ENCODE measurements at regions not wholly inside any gene's neighbourhood (a gene's known extent, or its start where the extent isn't known, plus 50 kb on each side); places are given as distances from the start of the nearest gene placed in this dataset.

DNA sequence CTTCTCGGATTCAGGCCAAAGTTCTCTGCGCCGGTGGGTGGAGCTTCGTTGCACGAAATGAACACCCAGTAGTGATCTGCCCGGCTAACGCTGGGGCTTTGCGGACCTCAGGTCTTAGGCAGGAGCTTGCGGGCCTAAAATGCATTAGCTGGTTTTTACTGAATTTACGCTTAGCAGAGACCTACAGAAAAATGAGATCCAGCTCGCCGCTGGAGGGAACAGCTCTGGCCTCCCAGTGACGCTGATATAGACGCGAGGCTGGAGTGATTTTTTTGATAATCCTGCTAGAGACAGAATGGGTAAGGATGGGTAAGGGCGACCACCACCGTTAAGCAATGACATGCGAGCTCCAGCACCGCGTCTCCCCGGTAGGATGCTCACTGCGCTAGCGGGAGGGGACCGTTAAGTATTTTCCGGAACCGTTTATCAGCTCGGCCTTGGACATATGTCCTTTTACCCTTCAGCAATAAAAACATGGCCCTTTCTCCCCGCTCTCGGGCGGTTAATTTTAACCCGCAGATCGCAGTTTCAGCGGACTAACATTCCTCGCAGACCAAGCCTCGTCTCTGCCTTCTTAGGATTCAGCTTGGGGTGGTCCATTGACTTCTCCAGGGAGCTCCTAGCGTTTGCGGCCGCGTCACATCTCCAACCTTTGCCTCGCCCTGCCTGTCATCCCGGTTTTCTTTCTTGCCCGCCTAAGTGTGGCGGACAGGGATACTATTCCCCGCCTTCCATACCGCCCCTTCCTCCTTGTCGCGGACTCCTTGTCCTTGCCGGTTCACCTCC lies 109.3 kb downstream of the GPX5 start:
- H3K4me3 ChIP-seq (ENCODE audit: low read length), result peak overlapping the region; percentile 69
- H3F3A ChIP-seq (ENCODE audit: insufficient read depth, low read length, poor library complexity, severe bottlenecking), result peaks cover 5% of the 10 kb centered on the region
- H4K20me1 ChIP-seq (ENCODE audit: insufficient read depth), result no peaks in the 10 kb centered on the region
- TF ChIP-seq, protein P1, sequence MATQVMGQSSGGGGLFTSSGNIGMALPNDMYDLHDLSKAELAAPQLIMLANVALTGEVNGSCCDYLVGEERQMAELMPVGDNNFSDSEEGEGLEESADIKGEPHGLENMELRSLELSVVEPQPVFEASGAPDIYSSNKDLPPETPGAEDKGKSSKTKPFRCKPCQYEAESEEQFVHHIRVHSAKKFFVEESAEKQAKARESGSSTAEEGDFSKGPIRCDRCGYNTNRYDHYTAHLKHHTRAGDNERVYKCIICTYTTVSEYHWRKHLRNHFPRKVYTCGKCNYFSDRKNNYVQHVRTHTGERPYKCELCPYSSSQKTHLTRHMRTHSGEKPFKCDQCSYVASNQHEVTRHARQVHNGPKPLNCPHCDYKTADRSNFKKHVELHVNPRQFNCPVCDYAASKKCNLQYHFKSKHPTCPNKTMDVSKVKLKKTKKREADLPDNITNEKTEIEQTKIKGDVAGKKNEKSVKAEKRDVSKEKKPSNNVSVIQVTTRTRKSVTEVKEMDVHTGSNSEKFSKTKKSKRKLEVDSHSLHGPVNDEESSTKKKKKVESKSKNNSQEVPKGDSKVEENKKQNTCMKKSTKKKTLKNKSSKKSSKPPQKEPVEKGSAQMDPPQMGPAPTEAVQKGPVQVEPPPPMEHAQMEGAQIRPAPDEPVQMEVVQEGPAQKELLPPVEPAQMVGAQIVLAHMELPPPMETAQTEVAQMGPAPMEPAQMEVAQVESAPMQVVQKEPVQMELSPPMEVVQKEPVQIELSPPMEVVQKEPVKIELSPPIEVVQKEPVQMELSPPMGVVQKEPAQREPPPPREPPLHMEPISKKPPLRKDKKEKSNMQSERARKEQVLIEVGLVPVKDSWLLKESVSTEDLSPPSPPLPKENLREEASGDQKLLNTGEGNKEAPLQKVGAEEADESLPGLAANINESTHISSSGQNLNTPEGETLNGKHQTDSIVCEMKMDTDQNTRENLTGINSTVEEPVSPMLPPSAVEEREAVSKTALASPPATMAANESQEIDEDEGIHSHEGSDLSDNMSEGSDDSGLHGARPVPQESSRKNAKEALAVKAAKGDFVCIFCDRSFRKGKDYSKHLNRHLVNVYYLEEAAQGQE (IDR thresholded peaks at IDR 0.05; ENCODE audit: borderline replicate concordance), result peak; percentile 62
- TF ChIP-seq EZH2 (IDR thresholded peaks at IDR 0.05; ENCODE audit: borderline replicate concordance, insufficient read depth, low read length, poor library complexity, severe bottlenecking) (no peak), RAD21 (conservative IDR thresholded peaks at IDR 0.05) (no peak), MXI1 (conservative IDR thresholded peaks at IDR 0.05; ENCODE audit: poor library complexity, severe bottlenecking) (peak; percentile 36), SMC3 (conservative IDR thresholded peaks at IDR 0.05; ENCODE audit: poor library complexity) (peak; percentile 29), TAF1 (IDR thresholded peaks at IDR 0.05; ENCODE audit: low read depth) (peak; percentile 62), POLR2AphosphoS5 (IDR thresholded peaks at IDR 0.05) (peak; percentile 20)
- TF ChIP-seq, protein P2, sequence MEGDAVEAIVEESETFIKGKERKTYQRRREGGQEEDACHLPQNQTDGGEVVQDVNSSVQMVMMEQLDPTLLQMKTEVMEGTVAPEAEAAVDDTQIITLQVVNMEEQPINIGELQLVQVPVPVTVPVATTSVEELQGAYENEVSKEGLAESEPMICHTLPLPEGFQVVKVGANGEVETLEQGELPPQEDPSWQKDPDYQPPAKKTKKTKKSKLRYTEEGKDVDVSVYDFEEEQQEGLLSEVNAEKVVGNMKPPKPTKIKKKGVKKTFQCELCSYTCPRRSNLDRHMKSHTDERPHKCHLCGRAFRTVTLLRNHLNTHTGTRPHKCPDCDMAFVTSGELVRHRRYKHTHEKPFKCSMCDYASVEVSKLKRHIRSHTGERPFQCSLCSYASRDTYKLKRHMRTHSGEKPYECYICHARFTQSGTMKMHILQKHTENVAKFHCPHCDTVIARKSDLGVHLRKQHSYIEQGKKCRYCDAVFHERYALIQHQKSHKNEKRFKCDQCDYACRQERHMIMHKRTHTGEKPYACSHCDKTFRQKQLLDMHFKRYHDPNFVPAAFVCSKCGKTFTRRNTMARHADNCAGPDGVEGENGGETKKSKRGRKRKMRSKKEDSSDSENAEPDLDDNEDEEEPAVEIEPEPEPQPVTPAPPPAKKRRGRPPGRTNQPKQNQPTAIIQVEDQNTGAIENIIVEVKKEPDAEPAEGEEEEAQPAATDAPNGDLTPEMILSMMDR (IDR thresholded peaks at IDR 0.05; ENCODE audit: poor library complexity, severe bottlenecking), result peak; percentile 24
- peak overlapping the region; percentile 66 for H3K4me2 ChIP-seq (ENCODE audit: low read length)
- H3K9me2 ChIP-seq (ENCODE audit: insufficient read depth, low read length), result no peaks in the 10 kb centered on the region
- peaks cover 5% of the 10 kb centered on the region for H3K27me3 ChIP-seq (ENCODE audit: insufficient read depth, low read depth, low read length)
- H3K79me2 ChIP-seq (replicated peaks; ENCODE audit: insufficient read depth, low read length), result no peaks in the 10 kb centered on the region
- peak overlapping the region; percentile 71 for H3K27ac ChIP-seq (ENCODE audit: low read length)
- peak overlapping the region; percentile 72 for H3K9ac ChIP-seq (ENCODE audit: low read length)
- H3K36me3 ChIP-seq (ENCODE audit: insufficient read depth, low read length), result no peaks in the 10 kb centered on the region
- H2AFZ ChIP-seq (ENCODE audit: low read depth, low read length), result peak overlapping the region; percentile 31
- no peaks in the 10 kb centered on the region for H3K9me3 ChIP-seq (ENCODE audit: low read length)

DNA sequence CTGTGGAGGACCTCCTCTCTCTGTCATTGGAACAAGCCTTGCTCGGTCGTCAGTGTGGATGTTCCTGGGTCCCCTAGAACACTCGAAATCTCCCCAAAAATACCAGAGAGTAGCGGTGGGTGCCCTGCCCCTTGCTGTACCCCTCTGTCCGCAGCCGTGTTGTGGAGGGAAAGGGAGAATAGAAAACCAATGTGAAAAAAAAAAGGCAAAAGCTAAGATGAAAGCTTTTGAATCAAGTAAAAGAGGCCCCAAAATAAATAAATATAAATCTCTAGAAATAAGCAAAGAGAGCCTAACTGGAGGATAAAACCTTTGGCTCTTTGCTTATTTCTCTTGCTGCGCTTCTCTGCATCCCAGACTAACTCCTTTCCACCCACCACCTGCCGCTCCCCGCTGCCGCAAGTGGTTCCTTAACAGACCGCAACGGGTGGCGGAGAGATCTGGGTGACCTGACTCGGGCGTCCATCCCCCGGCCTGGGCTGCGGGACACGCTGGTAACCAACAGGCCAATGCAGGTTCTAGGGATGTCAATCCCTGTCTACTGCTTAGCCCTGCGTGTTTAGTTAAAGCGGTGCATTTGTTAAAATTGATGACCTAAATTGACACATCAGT lies 110.0 kb downstream of the GPX5 start:
- Histone ChIP-seq H3K36me3 (ENCODE audit: insufficient read depth, low read length) (no peaks in the 10 kb centered on the region), H3K27ac (ENCODE audit: low read length) (peak overlapping the region; percentile 71), H3F3A (ENCODE audit: insufficient read depth, low read length, poor library complexity, severe bottlenecking) (peaks cover 5% of the 10 kb centered on the region), H3K4me2 (ENCODE audit: low read length) (peak overlapping the region; percentile 66), H3K79me2 (replicated peaks; ENCODE audit: insufficient read depth, low read length) (no peaks in the 10 kb centered on the region), H3K27me3 (ENCODE audit: insufficient read depth, low read depth, low read length) (peaks cover 5% of the 10 kb centered on the region), H3K9ac (ENCODE audit: low read length) (peak overlapping the region; percentile 72), H3K9me2 (ENCODE audit: insufficient read depth, low read length) (no peaks in the 10 kb centered on the region), H4K20me1 (ENCODE audit: insufficient read depth) (no peaks in the 10 kb centered on the region), H3K4me3 (ENCODE audit: low read length) (peak overlapping the region; percentile 69), H2AFZ (ENCODE audit: low read depth, low read length) (peak overlapping the region; percentile 31), H3K9me3 (ENCODE audit: low read length) (no peaks in the 10 kb centered on the region)
- TF ChIP-seq TAF1 (IDR thresholded peaks at IDR 0.05; ENCODE audit: low read depth) (no peak), EP300 (conservative IDR thresholded peaks at IDR 0.05; ENCODE audit: poor library complexity, severe bottlenecking) (no peak), RAD21 (conservative IDR thresholded peaks at IDR 0.05) (no peak), SMC3 (conservative IDR thresholded peaks at IDR 0.05; ENCODE audit: poor library complexity) (no peak), EZH2 (IDR thresholded peaks at IDR 0.05; ENCODE audit: borderline replicate concordance, insufficient read depth, low read length, poor library complexity, severe bottlenecking) (no peak), POLR2AphosphoS5 (IDR thresholded peaks at IDR 0.05) (no peak), MXI1 (conservative IDR thresholded peaks at IDR 0.05; ENCODE audit: poor library complexity, severe bottlenecking) (no peak)
- TF ChIP-seq, protein P2 (IDR thresholded peaks at IDR 0.05; ENCODE audit: poor library complexity, severe bottlenecking), result no peak
- TF ChIP-seq, protein P1 (IDR thresholded peaks at IDR 0.05; ENCODE audit: borderline replicate concordance), result no peak

Data from neural cell (in vitro differentiated cells).